OCI-LY3 (cell line): ENCODE measurements at regions not wholly inside any gene's neighbourhood (a gene's known extent, or its start where the extent isn't known, plus 50 kb on each side); places are given as distances from the start of the nearest gene placed in this dataset.
A peak's percentile ranks its signal among the peaks of the same experiment; 100 is the strongest.

Source experiments
- H2AFZ ChIP-seq: fragments of 200-600, 300-600 bp; shearing (Covaris generic); 2 replicates; pipeline ENCODE4 v1.6.0; 2014; ENCODE audit warnings: antibody characterized with exemption, low read depth, low read length
- H3K27ac ChIP-seq: fragments of 200-600, 300-600 bp; sonication (generic); 2 replicates; pipeline ENCODE4 v1.5.1; 2014; ENCODE audit warnings: mild to moderate bottlenecking, low read length, moderate library complexity, mixed read lengths
- H3K27me3 ChIP-seq: fragments of 200-600, 300-600 bp; sonication (generic); 2 replicates; pipeline ENCODE4 v1.6.1; 2014; ENCODE audit warnings: low read depth, low read length, mixed read lengths
- H3K36me3 ChIP-seq: fragments of 200-600, 300-600 bp; sonication (generic); replicated peaks from 2 replicates; pipeline ENCODE3; 2014; ENCODE audit warnings: low read depth, low read length, mixed read lengths
- H3K4me1 ChIP-seq: fragments of 300-600, 200-600 bp; sonication (generic); 2 replicates; pipeline ENCODE4 v1.6.1; 2014; ENCODE audit warnings: low read length, mixed read lengths
- H3K4me2 ChIP-seq: fragments of 200-600, 300-600 bp; sonication (generic); 2 replicates; pipeline ENCODE4 v1.6.1; 2014; ENCODE audit warnings: low read length, mixed read lengths
- H3K4me3 ChIP-seq: fragments of 300-600, 200-600 bp; sonication (generic); 2 replicates; pipeline ENCODE4 v1.5.1; 2014; ENCODE audit warnings: antibody characterized with exemption, mild to moderate bottlenecking, low read length, moderate library complexity
- H3K79me2 ChIP-seq: fragments of 300-600, 200-600 bp; shearing (Covaris generic); 2 replicates; pipeline ENCODE4 v1.6.1; 2014; ENCODE audit warnings: mild to moderate bottlenecking, low read length, mixed read lengths
- H3K9ac ChIP-seq: fragments of 300-600, 200-600 bp; shearing (Covaris generic); 2 replicates; pipeline ENCODE4 v1.6.0; 2014; ENCODE audit warnings: mild to moderate bottlenecking, low read length, moderate library complexity
- H3K9me3 ChIP-seq: fragments of 200-600, 300-600 bp; shearing (Covaris generic); 2 replicates; pipeline ENCODE4 v1.6.1; 2014; ENCODE audit warnings: low read length, mixed read lengths; ENCODE audit not compliant: insufficient read depth
- H4K20me1 ChIP-seq: fragments of 200-600, 300-600 bp; sonication (generic); 2 replicates; pipeline ENCODE4 v1.6.1; 2016; ENCODE audit warnings: low read length, mixed read lengths; ENCODE audit not compliant: insufficient read depth
- CTCF ChIP-seq: fragments of 200-600, 300-600 bp; sonication (generic); IDR thresholded peaks from 2 replicates; pipeline ENCODE4 v1.5.1; 2014; ENCODE audit warnings: antibody characterized with exemption, low read length, low read depth
- EZH2phosphoT487 ChIP-seq: fragments of 200-600 bp; shearing (Covaris generic); IDR thresholded peaks from 2 replicates; pipeline ENCODE4 v1.6.1; 2018; ENCODE audit warnings: antibody characterized with exemption, mixed run types, low read depth

DNA sequence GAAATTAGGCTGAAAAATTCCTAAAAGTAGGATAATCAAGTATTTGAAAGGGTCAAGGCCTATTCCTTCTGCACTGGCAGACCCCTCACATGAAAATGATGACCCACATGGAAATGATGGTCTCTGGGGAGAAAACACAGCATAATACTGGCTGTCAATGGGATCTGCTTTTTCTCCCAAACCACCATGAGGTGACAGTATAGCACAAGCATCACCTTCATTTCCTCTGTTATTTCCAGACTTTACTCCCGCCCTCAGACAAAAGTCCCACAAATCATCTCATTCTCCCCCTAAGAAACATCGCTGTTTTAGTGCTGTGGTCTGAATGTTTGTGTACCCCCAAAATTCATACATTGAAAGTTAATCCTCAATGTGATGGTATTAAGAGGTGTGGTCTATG, 161.0 kb downstream of the RSL24D1 start:
- Histone ChIP-seq H3K4me3 (no peak overlapping the region), H3K36me3 (no peaks in the 10 kb centered on the region), H3K4me1 (peaks cover 18% of the 10 kb centered on the region), H3K9ac (no peak overlapping the region), H3K79me2 (no peaks in the 10 kb centered on the region), H3K9me3 (no peaks in the 10 kb centered on the region), H3K27ac (no peak overlapping the region), H4K20me1 (no peaks in the 10 kb centered on the region), H3K27me3 (no peaks in the 10 kb centered on the region), H3K4me2 (no peak overlapping the region), H2AFZ (no peak overlapping the region)
- TF ChIP-seq CTCF (0 out of 2 replicates have a peak, but pooled peaks have one; percentile 10), EZH2phosphoT487 (no peak)

DNA sequence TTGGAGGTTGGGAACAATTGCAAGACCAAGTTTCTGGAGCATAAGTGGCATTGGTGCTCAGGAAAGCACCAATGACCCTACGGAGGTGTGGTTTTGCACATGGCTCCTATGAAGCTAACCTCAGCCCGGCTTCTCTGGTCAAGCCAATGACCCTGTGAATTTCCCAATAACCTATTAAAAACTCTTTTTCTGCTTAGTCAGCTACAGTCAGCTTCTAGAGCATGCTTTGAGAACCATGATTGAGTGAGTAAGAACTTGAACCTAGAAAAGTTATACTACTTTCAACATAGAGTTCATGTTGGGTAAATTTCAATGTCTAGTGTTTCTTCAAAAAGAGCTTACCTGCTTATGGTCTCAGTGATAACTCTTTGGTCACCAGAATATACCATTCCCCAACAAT, 163.2 kb downstream of the RSL24D1 start:
- Histone ChIP-seq H4K20me1 (no peaks in the 10 kb centered on the region), H3K27me3 (no peaks in the 10 kb centered on the region), H2AFZ (no peak overlapping the region), H3K4me2 (no peak overlapping the region), H3K36me3 (no peaks in the 10 kb centered on the region), H3K4me3 (no peak overlapping the region), H3K4me1 (peaks cover 18% of the 10 kb centered on the region), H3K27ac (no peak overlapping the region), H3K9ac (no peak overlapping the region), H3K9me3 (no peaks in the 10 kb centered on the region), H3K79me2 (no peaks in the 10 kb centered on the region)
- TF ChIP-seq CTCF (no peak), EZH2phosphoT487 (no peak)

- Histone ChIP-seq H3K4me1 (peaks cover 11% of the 10 kb centered on the region), H3K27ac (no peak overlapping the region), H3K79me2 (no peaks in the 10 kb centered on the region), H2AFZ (no peak overlapping the region), H4K20me1 (no peaks in the 10 kb centered on the region), H3K36me3 (no peaks in the 10 kb centered on the region), H3K27me3 (no peaks in the 10 kb centered on the region), H3K9me3 (no peaks in the 10 kb centered on the region), H3K9ac (no peak overlapping the region), H3K4me3 (no peak overlapping the region), H3K4me2 (peak overlapping the region; percentile 32)
- no peak for TF ChIP-seq EZH2phosphoT487
- no peak for TF ChIP-seq CTCF
Measured at GRCh38 chr15:55031727-55032126, 165.0 kb downstream of the RSL24D1 start.

DNA sequence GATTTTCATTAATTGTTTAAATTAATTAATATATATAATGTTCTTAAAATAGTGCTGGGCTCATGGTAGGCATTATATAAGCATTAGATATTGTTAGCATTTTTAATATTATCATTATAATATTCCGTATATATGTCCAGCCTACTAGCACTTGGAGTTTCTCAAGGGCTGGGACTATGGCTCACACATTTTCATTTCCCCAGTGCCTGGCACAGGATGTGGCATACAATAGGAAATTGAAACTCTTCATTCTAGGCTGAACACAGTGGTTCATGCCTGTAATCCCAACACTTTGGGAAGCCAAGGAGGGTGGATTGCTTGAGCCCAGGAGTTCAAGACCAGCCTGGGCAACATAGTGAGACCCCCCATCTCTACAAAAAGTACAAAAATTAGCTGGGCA, 170.4 kb downstream of the RSL24D1 start:
- no peaks in the 10 kb centered on the region for H4K20me1 ChIP-seq
- H3K27ac ChIP-seq, result no peak overlapping the region
- no peak overlapping the region for H3K4me2 ChIP-seq
- no peaks in the 10 kb centered on the region for H3K79me2 ChIP-seq
- H3K4me1 ChIP-seq, result peaks cover 4% of the 10 kb centered on the region
- H3K9me3 ChIP-seq, result no peaks in the 10 kb centered on the region
- H3K9ac ChIP-seq, result no peak overlapping the region
- no peaks in the 10 kb centered on the region for H3K27me3 ChIP-seq
- no peak overlapping the region for H3K4me3 ChIP-seq
- TF ChIP-seq EZH2phosphoT487 (no peak), CTCF (no peak)
- H2AFZ ChIP-seq, result no peak overlapping the region
- no peaks in the 10 kb centered on the region for H3K36me3 ChIP-seq
